OCI-LY7 (cell line): ENCODE measurements at regions not wholly inside any gene's neighbourhood (a gene's known extent, or its start where the extent isn't known, plus 50 kb on each side); places are given as distances from the start of the nearest gene placed in this dataset.
"Not testable (repeated sequence)": the region's sequence is repeated elsewhere in the genome, so short reads cannot be mapped to it uniquely, and the experiment has no call there.

Source experiments
- BruUV-seq: library from RNA; stranded (reverse); fragments of 400-500 nt; replicated peaks from 2 replicates; lab custom pipeline; 2021; lab: Mats Ljungman, UMichigan
- CTCF ChIA-PET: fragments of 300-600 bp; sonication (Branson Sonifier 250); formaldehyde crosslinking; loops from one replicate; lab custom pipeline; 2022; ENCODE audit warnings: antibody characterized with exemption; ENCODE audit not compliant: unreplicated experiment; lab: Charles Lee
- POLR2A ChIA-PET: fragments of 300-600 bp; sonication (Branson Sonifier 250); formaldehyde crosslinking; loops from one replicate; lab custom pipeline; 2022; ENCODE audit warnings: antibody characterized with exemption; lab: Charles Lee
- DNase-seq: peaks from one replicate; pipeline ENCODE4 v3.0.0-alpha.2; 2015; ENCODE audit warnings: low spot score
- H2AFZ ChIP-seq: fragments of 200-600 bp; sonication (generic), shearing (Covaris generic); 2 replicates; pipeline ENCODE4 v1.6.1; 2014; ENCODE audit warnings: mild to moderate bottlenecking, antibody characterized with exemption, low read length, moderate library complexity
- H3K27ac ChIP-seq: fragments of 200-600 bp; sonication (generic); 2 replicates; pipeline ENCODE4 v1.5.1; 2014; ENCODE audit warnings: mixed run types, low read depth, mild to moderate bottlenecking, moderate library complexity, low read length, inconsistent platforms; ENCODE audit not compliant: poor library complexity, severe bottlenecking
- H3K36me3 ChIP-seq: fragments of 200-600 bp; sonication (generic); 2 replicates; pipeline ENCODE4 v1.6.1; 2014; ENCODE audit warnings: mild to moderate bottlenecking, antibody characterized with exemption, low read length, moderate library complexity, mixed read lengths; ENCODE audit not compliant: insufficient read depth
- H3K4me1 ChIP-seq: fragments of 200-600 bp; sonication (generic); 2 replicates; pipeline ENCODE4 v1.5.1; 2014; ENCODE audit warnings: mild to moderate bottlenecking, low read length; ENCODE audit not compliant: insufficient read depth, poor library complexity, severe bottlenecking
- H3K4me2 ChIP-seq: fragments of 200-600 bp; sonication (generic); 2 replicates; pipeline ENCODE4 v1.6.1; 2014; ENCODE audit warnings: mild to moderate bottlenecking, low read length
- H3K4me3 ChIP-seq: fragments of 200-600 bp; sonication (generic); 2 replicates; pipeline ENCODE4 v1.5.1; 2014; ENCODE audit warnings: mild to moderate bottlenecking, low read depth, low read length; ENCODE audit not compliant: poor library complexity, severe bottlenecking
- H3K79me2 ChIP-seq: fragments of 200-600 bp; sonication (generic); 2 replicates; pipeline ENCODE4 v1.6.1; 2016; ENCODE audit warnings: low read depth, mild to moderate bottlenecking, low read length, moderate library complexity, mixed read lengths; ENCODE audit not compliant: insufficient read depth
- H3K9me2 ChIP-seq: fragments of 200-600 bp; sonication (generic); 2 replicates; pipeline ENCODE4 v1.6.1; 2016; ENCODE audit warnings: mild to moderate bottlenecking, low read length, mixed read lengths; ENCODE audit not compliant: insufficient read depth
- H3K9me3 ChIP-seq: fragments of 200-600 bp; sonication (generic); 2 replicates; pipeline ENCODE4 v1.6.1; 2014; ENCODE audit warnings: mild to moderate bottlenecking, mixed run types, low read length, mixed read lengths
- H4K20me1 ChIP-seq: fragments of 200-600 bp; sonication (generic); 2 replicates; pipeline ENCODE4 v1.6.1; 2014; ENCODE audit warnings: mild to moderate bottlenecking, antibody characterized with exemption, low read length, moderate library complexity, mixed read lengths; ENCODE audit not compliant: insufficient read depth
- EZH2phosphoT487 ChIP-seq: fragments of 200-600 bp; sonication (generic); IDR thresholded peaks from 2 replicates; pipeline ENCODE4 v1.6.1; 2018; ENCODE audit warnings: low read depth, borderline replicate concordance, mild to moderate bottlenecking, mixed run types, antibody characterized with exemption, low read length, moderate library complexity, mixed read lengths
- intact Hi-C: fragments of 100-400 bp; cut with micrococcal nuclease; formaldehyde crosslinking; loops from one replicate; pipeline ENCODE4 v1.10.0; 2022; ENCODE audit not compliant: unreplicated experiment
- TF ChIP-seq, protein P1 (sequence below): fragments of 200-600 bp; sonication (generic); conservative IDR thresholded peaks from 2 replicates; pipeline ENCODE4 v1.5.1; 2014; ENCODE audit warnings: mild to moderate bottlenecking, antibody characterized with exemption, low read length, moderate library complexity, mixed read lengths

GRCh38 chr1:37189111-37189510 lies 154.8 kb upstream of the GRIK3 start:
- intact Hi-C loops, result no loop called here
- no peak for TF ChIP-seq EZH2phosphoT487
- TF ChIP-seq, protein P1, sequence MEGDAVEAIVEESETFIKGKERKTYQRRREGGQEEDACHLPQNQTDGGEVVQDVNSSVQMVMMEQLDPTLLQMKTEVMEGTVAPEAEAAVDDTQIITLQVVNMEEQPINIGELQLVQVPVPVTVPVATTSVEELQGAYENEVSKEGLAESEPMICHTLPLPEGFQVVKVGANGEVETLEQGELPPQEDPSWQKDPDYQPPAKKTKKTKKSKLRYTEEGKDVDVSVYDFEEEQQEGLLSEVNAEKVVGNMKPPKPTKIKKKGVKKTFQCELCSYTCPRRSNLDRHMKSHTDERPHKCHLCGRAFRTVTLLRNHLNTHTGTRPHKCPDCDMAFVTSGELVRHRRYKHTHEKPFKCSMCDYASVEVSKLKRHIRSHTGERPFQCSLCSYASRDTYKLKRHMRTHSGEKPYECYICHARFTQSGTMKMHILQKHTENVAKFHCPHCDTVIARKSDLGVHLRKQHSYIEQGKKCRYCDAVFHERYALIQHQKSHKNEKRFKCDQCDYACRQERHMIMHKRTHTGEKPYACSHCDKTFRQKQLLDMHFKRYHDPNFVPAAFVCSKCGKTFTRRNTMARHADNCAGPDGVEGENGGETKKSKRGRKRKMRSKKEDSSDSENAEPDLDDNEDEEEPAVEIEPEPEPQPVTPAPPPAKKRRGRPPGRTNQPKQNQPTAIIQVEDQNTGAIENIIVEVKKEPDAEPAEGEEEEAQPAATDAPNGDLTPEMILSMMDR, result no peak
- POLR2A ChIA-PET, result interaction anchor here (0.6 kb wide), 1 partner anchor 595 kb away, joined by 7 read pairs; no protein-coding TSS in a partner anchor

DNA sequence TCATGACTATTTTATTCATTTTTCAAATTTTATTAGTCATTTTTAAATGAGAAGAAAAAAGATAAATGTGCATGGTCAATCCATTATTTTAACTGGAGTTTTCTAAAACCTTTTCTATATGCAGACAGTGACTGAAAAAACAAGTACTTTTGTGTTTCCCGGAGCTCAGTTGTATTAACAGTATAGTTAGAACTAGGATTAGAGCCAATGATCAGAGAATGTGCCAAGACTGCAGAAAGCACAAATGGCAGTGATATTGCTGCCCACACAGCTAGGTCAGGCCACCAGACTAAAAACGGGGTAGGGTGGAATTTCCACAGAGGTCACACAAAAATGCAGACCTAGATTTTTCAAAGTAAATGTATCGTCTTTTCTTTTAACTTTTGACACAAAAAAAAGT lies 163.1 kb upstream of the GRIK3 start:
- H3K4me2 ChIP-seq, result no peak overlapping the region
- H3K4me1 ChIP-seq, result no peaks in the 10 kb centered on the region
- no peak overlapping the region for H2AFZ ChIP-seq
- no peaks in the 10 kb centered on the region for H3K9me3 ChIP-seq
- no peak for DNase-seq
- POLR2A ChIA-PET, result no interaction called here
- no peaks in the 10 kb centered on the region for H3K9me2 ChIP-seq
- intact Hi-C loops, result no loop called here
- CTCF ChIA-PET, result no interaction called here
- no TSS peak for BruUV-seq
- no peaks in the 10 kb centered on the region for H4K20me1 ChIP-seq
- H3K4me3 ChIP-seq, result no peak overlapping the region
- no peaks in the 10 kb centered on the region for H3K36me3 ChIP-seq
- no peaks in the 10 kb centered on the region for H3K79me2 ChIP-seq
- no peak for TF ChIP-seq EZH2phosphoT487
- TF ChIP-seq, protein P1, result no peak
- H3K27ac ChIP-seq, result no peak overlapping the region

More at GRCh38 chr1:37189111-37189510, 154.8 kb upstream of the GRIK3 start:
- Histone ChIP-seq H3K9me3 (no peaks in the 10 kb centered on the region), H3K4me1 (no peaks in the 10 kb centered on the region), H3K9me2 (no peaks in the 10 kb centered on the region), H3K79me2 (no peaks in the 10 kb centered on the region), H2AFZ (no peak overlapping the region), H3K4me2 (no peak overlapping the region), H3K27ac (no peak overlapping the region), H4K20me1 (no peaks in the 10 kb centered on the region), H3K4me3 (no peak overlapping the region), H3K36me3 (no peaks in the 10 kb centered on the region)
- CTCF ChIA-PET, result interaction anchor here (0.6 kb wide), 1 partner anchor 576 kb away, joined by 5 read pairs; the partner anchor contains the start of gene EPHA10
- no TSS peak for BruUV-seq
- peak; percentile 6 for DNase-seq

DNA sequence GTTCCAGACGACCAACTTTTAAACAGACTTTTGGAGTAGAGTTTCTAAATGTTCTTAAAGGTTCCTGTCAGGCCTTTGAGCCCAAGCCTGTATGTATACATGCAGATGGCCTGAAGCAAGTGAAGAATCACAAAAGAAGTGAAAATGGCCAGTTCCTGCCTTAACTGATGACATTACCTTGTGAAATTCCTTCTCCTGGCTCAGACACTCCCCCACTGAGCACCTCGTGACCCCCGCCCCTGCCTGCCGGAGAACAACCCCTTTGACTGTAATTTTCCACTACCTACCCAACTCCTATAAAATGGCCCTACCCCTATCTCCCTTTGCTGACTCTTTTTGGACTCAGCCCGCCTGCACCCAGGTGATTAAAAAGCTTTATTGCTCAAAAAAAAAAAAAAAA lies 180.0 kb upstream of the GRIK3 start:
- H3K27ac ChIP-seq, H4K20me1 ChIP-seq, H3K9me2 ChIP-seq, H3K4me3 ChIP-seq, DNase-seq, BruUV-seq, H3K36me3 ChIP-seq, intact Hi-C loops, H3K4me2 ChIP-seq, H3K9me3 ChIP-seq, H3K4me1 ChIP-seq, H3K79me2 ChIP-seq, CTCF ChIA-PET, H2AFZ ChIP-seq: not testable (repeated sequence)
- POLR2A ChIA-PET, result interaction anchor here (0.7 kb wide), 1 partner anchor 68 kb away, joined by 4 read pairs; no protein-coding TSS in a partner anchor
